OCI-LY3 (cell line): ENCODE measurements at regions not wholly inside any gene's neighbourhood (a gene's known extent, or its start where the extent isn't known, plus 50 kb on each side); places are given as distances from the start of the nearest gene placed in this dataset.

Source experiments
- CTCF ChIP-seq: fragments of 200-600, 300-600 bp; sonication (generic); IDR thresholded peaks from 2 replicates; pipeline ENCODE4 v1.5.1; 2014; ENCODE audit warnings: antibody characterized with exemption, low read length, low read depth
- EZH2phosphoT487 ChIP-seq: fragments of 200-600 bp; shearing (Covaris generic); IDR thresholded peaks from 2 replicates; pipeline ENCODE4 v1.6.1; 2018; ENCODE audit warnings: antibody characterized with exemption, mixed run types, low read depth

GRCh38 chr10:29869593-29869992, 189.8 kb downstream of the JCAD start:
- no peak for TF ChIP-seq CTCF
- TF ChIP-seq EZH2phosphoT487, result no peak
